Transverse colon (tissue), 4 donors: ENCODE measurements at regions not wholly inside any gene's neighbourhood (a gene's known extent, or its start where the extent isn't known, plus 50 kb on each side); places are given as distances from the start of the nearest gene placed in this dataset.

Experiments used
- DNase-seq: peaks from one replicate; pipeline ENCODE4 v3.0.0-alpha.2; 2019
- H3K27ac ChIP-seq, 4 donors: fragments of 200-600 bp; sonication (generic); 2 replicates each; pipeline ENCODE4 v1.5.1; 2016 to 2018; ENCODE audit warnings: inconsistent platforms in 4 of 4
- H3K27me3 ChIP-seq: fragments of 200-600 bp; sonication (generic); 2 replicates; pipeline ENCODE4 v1.5.1; 2017; ENCODE audit warnings: inconsistent platforms
- H3K36me3 ChIP-seq, 4 donors: fragments of 200-600 bp; sonication (generic); 2 replicates each; pipeline ENCODE4 v1.5.1; 2017 to 2019; ENCODE audit warnings: inconsistent platforms in 4 of 4
- H3K4me1 ChIP-seq, 4 donors: fragments of 200-600 bp; sonication (generic); 2 replicates each; pipeline ENCODE4 v1.5.1; 2017 to 2020; ENCODE audit warnings: inconsistent platforms in 4 of 4
- H3K4me3 ChIP-seq, 4 donors: fragments of 200-600 bp; sonication (generic); 1 replicate in 1 of 4; 2 replicates in 3 of 4; pipeline versions ENCODE4 v1.5.1 to v1.6.1; 2017 to 2019; ENCODE audit warnings: inconsistent platforms in 4 of 4
- H3K9me3 ChIP-seq, 2 donors: fragments of 200-600 bp; sonication (generic); 2 replicates each; pipeline ENCODE4 v1.5.1; 2017 to 2019; ENCODE audit warnings: inconsistent platforms in 2 of 2
- EP300 ChIP-seq: sonication (generic); formaldehyde crosslinking; IDR thresholded peaks from one replicate; pipeline ENCODE4 v1.6.1; 2017; ENCODE audit warnings: antibody characterized with exemption, low read depth
- POLR2A ChIP-seq: fragments of 450-650 bp; IDR thresholded peaks from one replicate; pipeline ENCODE4 v1.6.1; 2016; ENCODE audit warnings: antibody characterized with exemption, mild to moderate bottlenecking, moderate library complexity
- POLR2AphosphoS5 ChIP-seq, 3 donors: sonication (generic); formaldehyde crosslinking; IDR thresholded peaks; one replicate each; pipeline ENCODE4 v1.6.1; 2016; ENCODE audit warnings: antibody characterized with exemption in 3 of 3
- WGBS, 2 donors: methylation state at CpG; one replicate each; pipeline ENCODE4 v1.1.5; 2018; ENCODE audit warnings: low coverage in 1 of 2; 5-methylcytosine and 5-hydroxymethylcytosine counted together
- in situ Hi-C, 4 donors: fragments of 200-750 bp; cut with MboI; loops; one replicate each; pipeline versions ENCODE4 v1.15.0 to v1.15.1; 2017; ENCODE audit warnings: low sequenced_read_pairs in 3 of 4, low pct_ligation_motif_present in 1 of 4, low pct_unique_long_range_greater_than_20kb in 1 of 4
- intact Hi-C: fragments of 100-400 bp; cut with DNase I; formaldehyde crosslinking; loops from one replicate; pipeline ENCODE4 v1.15.1; 2023; ENCODE audit warnings: low total_unique reads
- TF ChIP-seq, protein P1 (sequence below), 5 experiments: fragments of 200-600 bp in 3 of 5; fragments of 450-650 bp in 2 of 5; sonication (generic) in 3 of 5; IDR thresholded peaks; 1 replicate in 2 of 5; 2 replicates in 3 of 5; pipeline ENCODE4 v1.5.1; 2016 to 2017; ENCODE audit warnings: antibody characterized with exemption in 5 of 5, inconsistent platforms in 3 of 5, mild to moderate bottlenecking in 2 of 5, moderate library complexity in 1 of 5

DNA sequence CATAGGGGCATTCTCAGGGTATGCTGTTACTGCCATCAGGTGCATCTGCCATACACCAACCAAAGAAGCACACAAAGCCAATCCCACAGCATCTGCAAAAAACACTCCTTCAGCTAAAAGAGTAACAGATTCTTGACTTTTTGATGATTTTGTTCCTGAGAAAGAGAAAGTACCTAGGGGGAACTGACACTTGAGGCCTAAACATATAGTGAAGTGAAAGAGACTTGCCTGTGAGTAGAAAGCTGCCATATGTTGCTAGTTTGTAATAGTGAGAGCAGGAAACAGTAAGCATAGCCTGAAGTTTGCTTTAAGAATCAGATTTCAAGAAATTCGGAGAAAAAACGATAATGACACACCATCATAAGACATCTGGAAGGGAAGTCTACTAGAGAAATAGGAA lies 97.9 kb upstream of the CTSC start:
- in situ Hi-C loops (no loop called here), intact Hi-C loops (no loop called here)
- no peaks in the 10 kb centered on the region for H3K9me3 ChIP-seq
- H3K4me3 ChIP-seq: no peak overlapping the region
- DNase-seq: no peak
- TF ChIP-seq POLR2AphosphoS5 (IDR thresholded peaks at IDR 0.05) (no peak), EP300 (no peak), POLR2A (no peak)
- TF ChIP-seq, protein P1, sequence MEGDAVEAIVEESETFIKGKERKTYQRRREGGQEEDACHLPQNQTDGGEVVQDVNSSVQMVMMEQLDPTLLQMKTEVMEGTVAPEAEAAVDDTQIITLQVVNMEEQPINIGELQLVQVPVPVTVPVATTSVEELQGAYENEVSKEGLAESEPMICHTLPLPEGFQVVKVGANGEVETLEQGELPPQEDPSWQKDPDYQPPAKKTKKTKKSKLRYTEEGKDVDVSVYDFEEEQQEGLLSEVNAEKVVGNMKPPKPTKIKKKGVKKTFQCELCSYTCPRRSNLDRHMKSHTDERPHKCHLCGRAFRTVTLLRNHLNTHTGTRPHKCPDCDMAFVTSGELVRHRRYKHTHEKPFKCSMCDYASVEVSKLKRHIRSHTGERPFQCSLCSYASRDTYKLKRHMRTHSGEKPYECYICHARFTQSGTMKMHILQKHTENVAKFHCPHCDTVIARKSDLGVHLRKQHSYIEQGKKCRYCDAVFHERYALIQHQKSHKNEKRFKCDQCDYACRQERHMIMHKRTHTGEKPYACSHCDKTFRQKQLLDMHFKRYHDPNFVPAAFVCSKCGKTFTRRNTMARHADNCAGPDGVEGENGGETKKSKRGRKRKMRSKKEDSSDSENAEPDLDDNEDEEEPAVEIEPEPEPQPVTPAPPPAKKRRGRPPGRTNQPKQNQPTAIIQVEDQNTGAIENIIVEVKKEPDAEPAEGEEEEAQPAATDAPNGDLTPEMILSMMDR (IDR thresholded peaks at IDR 0.05): no peak
- WGBS, 2 donors: 56% methylated on average over 2 of the region's 2 CpGs; no CpG with 5 or more reads in 1 of the 2 donors
- H3K4me1 ChIP-seq: no peaks in the 10 kb centered on the region
- no peaks in the 10 kb centered on the region for H3K36me3 ChIP-seq
- no peak overlapping the region for H3K27ac ChIP-seq
- no peaks in the 10 kb centered on the region for H3K27me3 ChIP-seq

DNA sequence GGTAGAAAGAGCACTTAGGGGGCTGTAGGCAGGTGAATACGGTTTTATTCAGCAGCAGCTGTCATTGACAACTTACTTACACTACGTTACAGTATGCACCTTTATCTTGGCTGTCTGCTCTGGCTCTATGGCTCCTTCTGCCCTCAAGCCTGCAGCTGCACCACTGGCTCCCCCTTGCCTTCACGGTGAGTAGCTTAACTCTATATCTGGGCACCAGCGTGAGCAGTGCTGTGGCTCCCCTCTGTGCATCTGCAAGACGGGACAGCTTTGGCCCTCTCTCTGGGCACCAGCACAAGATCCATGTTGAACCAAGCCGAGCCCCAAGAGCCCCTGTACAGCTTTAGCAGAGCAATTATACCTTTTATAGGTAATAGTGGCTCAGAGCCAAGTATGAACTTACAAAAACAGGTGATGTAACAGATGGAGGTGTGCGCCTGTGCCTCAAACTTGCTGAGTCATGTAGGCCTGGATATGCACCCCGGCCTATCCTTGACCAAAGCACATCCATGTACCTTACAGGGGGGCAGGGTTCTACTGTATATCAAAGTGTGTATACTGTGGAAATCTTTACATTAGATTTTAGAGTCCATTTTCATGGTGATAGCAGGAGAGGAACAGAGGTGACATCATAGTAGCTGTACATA lies 96.9 kb upstream of the CTSC start:
- DNase-seq: no peak
- Histone ChIP-seq H3K27ac (no peak overlapping the region), H3K36me3 (no peaks in the 10 kb centered on the region), H3K27me3 (no peaks in the 10 kb centered on the region), H3K4me3 (no peak overlapping the region), H3K9me3 (no peaks in the 10 kb centered on the region), H3K4me1 (no peaks in the 10 kb centered on the region)
- intact Hi-C loops (no loop called here), in situ Hi-C loops (no loop called here)
- TF ChIP-seq POLR2AphosphoS5 (IDR thresholded peaks at IDR 0.05) (no peak), EP300 (no peak), POLR2A (no peak)
- TF ChIP-seq, protein P1 (IDR thresholded peaks at IDR 0.05): no peak
- 86 to 90% methylated on average over 2 to 8 of the region's 8 CpGs for WGBS, 2 donors

DNA sequence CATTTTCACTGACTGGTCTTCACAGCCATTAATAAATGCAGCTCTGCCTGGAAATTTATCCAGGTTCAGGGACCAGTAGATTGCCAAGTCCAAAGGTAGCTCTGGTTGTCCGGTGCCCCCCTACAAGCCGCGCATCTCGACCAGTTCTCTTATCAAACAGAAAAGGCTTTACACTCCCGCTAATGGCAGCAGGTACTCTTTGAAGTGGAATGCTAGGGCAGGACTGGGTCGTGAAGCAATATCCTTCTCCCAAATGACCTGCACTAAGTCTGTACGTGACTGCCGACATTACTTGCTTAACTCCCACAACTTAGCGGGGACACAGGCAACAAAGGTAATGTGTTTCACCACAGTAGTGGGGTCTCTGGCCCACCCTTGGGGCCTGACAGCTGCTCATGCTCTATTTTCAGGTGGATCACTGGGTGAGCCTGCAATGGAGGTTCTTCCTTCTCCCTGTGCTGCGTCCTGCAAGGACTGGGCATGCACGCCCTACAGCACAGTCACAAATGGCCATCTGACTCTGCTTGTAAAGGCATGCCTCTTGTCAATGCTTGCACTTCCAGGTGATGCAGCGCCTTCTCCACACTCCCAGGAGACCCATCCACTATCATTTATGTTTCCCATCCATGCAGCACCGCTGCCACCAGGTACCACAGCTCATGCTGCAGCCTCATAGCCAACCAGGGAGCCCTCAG lies 96.1 kb upstream of the CTSC start:
- in situ Hi-C loops: no loop called here
- 90% methylated on average over 13 of the region's 13 CpGs; no CpG with 5 or more reads in 1 of the 2 donors for WGBS, 2 donors
- intact Hi-C loops: no loop called here
- TF ChIP-seq POLR2AphosphoS5 (IDR thresholded peaks at IDR 0.05): no peak
- TF ChIP-seq, protein P1 (IDR thresholded peaks at IDR 0.05): no peak
- TF ChIP-seq EP300: no peak
- no peak for TF ChIP-seq POLR2A
- H3K36me3 ChIP-seq: no peaks in the 10 kb centered on the region
- no peak overlapping the region for H3K4me3 ChIP-seq
- no peak for DNase-seq
- H3K27ac ChIP-seq: no peak overlapping the region
- H3K27me3 ChIP-seq: no peaks in the 10 kb centered on the region
- H3K4me1 ChIP-seq: no peaks in the 10 kb centered on the region
- no peaks in the 10 kb centered on the region for H3K9me3 ChIP-seq

DNA sequence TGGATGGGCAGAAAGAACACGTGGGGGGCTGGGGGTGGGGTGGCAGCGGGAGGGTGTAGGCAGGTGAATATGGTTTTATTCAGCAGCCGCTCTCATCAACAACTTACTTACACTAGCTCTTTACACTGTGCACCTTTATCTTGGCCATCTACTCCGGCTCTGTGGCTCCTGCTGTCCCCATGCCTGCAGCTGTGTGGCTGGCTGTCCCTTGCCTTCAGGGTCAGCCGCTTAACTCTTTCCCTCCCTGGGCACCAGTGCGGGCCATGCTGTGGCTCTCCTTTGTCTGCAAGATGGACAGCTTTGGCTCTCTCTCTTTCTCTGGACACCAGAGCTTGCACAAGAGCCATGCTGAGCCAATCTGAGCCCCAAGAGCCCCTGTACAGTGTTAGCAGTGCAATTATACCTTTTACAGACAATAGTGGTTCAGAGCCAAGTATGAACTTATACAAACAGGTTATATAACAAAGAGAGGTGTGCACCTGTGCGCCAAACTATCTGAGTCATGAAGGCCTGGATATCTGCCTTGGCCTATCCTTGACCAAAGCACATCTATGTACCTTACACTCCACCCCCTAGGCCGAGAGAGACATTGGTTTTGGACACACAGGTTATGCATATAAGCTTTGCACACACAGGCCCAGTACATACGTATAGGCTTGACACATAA lies 94.3 kb upstream of the CTSC start:
- Histone ChIP-seq H3K27me3 (no peaks in the 10 kb centered on the region), H3K27ac (no peak overlapping the region), H3K36me3 (no peaks in the 10 kb centered on the region), H3K4me1 (no peaks in the 10 kb centered on the region), H3K4me3 (no peak overlapping the region), H3K9me3 (no peaks in the 10 kb centered on the region)
- no peak for TF ChIP-seq EP300
- TF ChIP-seq POLR2A: no peak
- TF ChIP-seq, protein P1 (IDR thresholded peaks at IDR 0.05): no peak
- no peak for TF ChIP-seq POLR2AphosphoS5 (IDR thresholded peaks at IDR 0.05)
- DNase-seq: no peak
- in situ Hi-C loops: no loop called here
- intact Hi-C loops: no loop called here
- 61 to 80% methylated on average over 4 to 9 of the region's 9 CpGs for WGBS, 2 donors
